PC-3 (cell line): ENCODE measurements at regions not wholly inside any gene's neighbourhood (a gene's known extent, or its start where the extent isn't known, plus 50 kb on each side); places are given as distances from the start of the nearest gene placed in this dataset.

ENCODE experiments used
- ATAC-seq: fragments of 200-7000 bp; cut with Tn5 transposase; 2 replicates; pipeline ENCODE4 v1.9.1; 2020; ENCODE audit warnings: mild to moderate bottlenecking, moderate library complexity
- BruUV-seq: library from RNA; stranded (reverse); fragments of 400-500 nt; replicated peaks from 2 replicates; lab custom pipeline; 2021; lab: Mats Ljungman, UMichigan
- CTCF ChIA-PET: fragments of 300-600 bp; sonication (Branson Sonifier 250); formaldehyde crosslinking; loops from one replicate; lab custom pipeline; 2022; ENCODE audit warnings: antibody characterized with exemption; lab: Charles Lee
- POLR2A ChIA-PET: fragments of 300-600 bp; sonication (Branson Sonifier 250); formaldehyde crosslinking; loops from one replicate; lab custom pipeline; 2022; ENCODE audit warnings: antibody characterized with exemption; ENCODE audit not compliant: unreplicated experiment; lab: Charles Lee
- DNase-seq: peaks from one replicate; pipeline ENCODE4 v3.0.0-alpha.2; 2015
- H2AFZ ChIP-seq: fragments of 300-600 bp; sonication (generic); 2 replicates; pipeline ENCODE4 v1.6.0; 2016; ENCODE audit warnings: antibody characterized with exemption, low read length
- H3F3A ChIP-seq: fragments of 300-600 bp; sonication (generic); one replicate; pipeline ENCODE4 v1.6.0; 2017; ENCODE audit warnings: antibody characterized with exemption, low read length, control low read depth, mild to moderate bottlenecking; ENCODE audit not compliant: unreplicated experiment
- H3K27ac ChIP-seq: fragments of 300-600 bp; sonication (generic); 2 replicates; pipeline ENCODE4 v1.5.1; 2016; ENCODE audit warnings: mild to moderate bottlenecking, low read length
- H3K27me3 ChIP-seq: fragments of 300-600 bp; sonication (generic); 2 replicates; pipeline ENCODE4 v1.6.1; 2016; ENCODE audit warnings: low read length, mixed read lengths
- H3K36me3 ChIP-seq: fragments of 300-600 bp; sonication (generic); 2 replicates; pipeline ENCODE4 v1.6.1; 2016; ENCODE audit warnings: low read depth, mixed run types, low read length, mixed read lengths
- H3K4me1 ChIP-seq: fragments of 300-600 bp; sonication (generic); 2 replicates; pipeline ENCODE4 v1.5.1; 2016; ENCODE audit warnings: low read length; ENCODE audit not compliant: insufficient read depth
- H3K4me2 ChIP-seq: fragments of 300-600 bp; sonication (generic); 2 replicates; pipeline ENCODE4 v1.6.0; 2016; ENCODE audit warnings: low read length
- H3K4me3 ChIP-seq: fragments of 300-600 bp; sonication (generic); 2 replicates; pipeline ENCODE4 v1.5.1; 2016; ENCODE audit warnings: mild to moderate bottlenecking, low read length, mixed read lengths
- H3K79me2 ChIP-seq: fragments of 300-600 bp; sonication (generic); 2 replicates; pipeline ENCODE4 v1.6.1; 2017; ENCODE audit warnings: low read length, mixed read lengths
- H3K9ac ChIP-seq: fragments of 300-600 bp; sonication (generic); 2 replicates; pipeline ENCODE4 v1.6.0; 2016; ENCODE audit warnings: mild to moderate bottlenecking, low read length
- H3K9me2 ChIP-seq: fragments of 300-600 bp; sonication (generic); replicated peaks from 2 replicates; pipeline ENCODE4 v1.6.1; 2016; ENCODE audit warnings: mixed run types, low read length, mixed read lengths
- H3K9me3 ChIP-seq: fragments of 300-600 bp; sonication (generic); 2 replicates; pipeline ENCODE4 v1.6.1; 2016; ENCODE audit warnings: low read length, mixed read lengths
- H4K20me1 ChIP-seq: fragments of 300-600 bp; sonication (generic); 2 replicates; pipeline ENCODE4 v1.6.1; 2016; ENCODE audit warnings: low read length, mixed read lengths
- CTCF ChIP-seq: fragments of 300-600 bp; sonication (generic); conservative IDR thresholded peaks from 2 replicates; pipeline ENCODE4 v1.5.1; 2017; ENCODE audit warnings: antibody characterized with exemption, low read depth, mild to moderate bottlenecking, low read length
- EZH2 ChIP-seq: fragments of 300-600 bp; sonication (generic); IDR thresholded peaks from one replicate; pipeline ENCODE4 v1.6.1; 2017; ENCODE audit warnings: antibody characterized with exemption, mild to moderate bottlenecking, low read length; ENCODE audit not compliant: unreplicated experiment
- EZH2phosphoT487 ChIP-seq: fragments of 300-600 bp; sonication (generic); IDR thresholded peaks from 2 replicates; pipeline ENCODE4 v1.6.1; 2018; ENCODE audit warnings: mild to moderate bottlenecking, antibody characterized with exemption, low read length, borderline replicate concordance
- intact Hi-C: fragments of 100-400 bp; cut with micrococcal nuclease; formaldehyde crosslinking; loops from 2 replicates; pipeline ENCODE4 v1.9.0; 2023

GRCh38 chr6:44772838-44773237 lies 385.3 kb downstream of the CDC5L start:
- TF ChIP-seq EZH2 (no peak), CTCF (no peak), EZH2phosphoT487 (no peak)
- BruUV-seq: no TSS peak
- Histone ChIP-seq H3K4me1 (no peaks in the 10 kb centered on the region), H3K27ac (no peak overlapping the region), H3K9me2 (no peaks in the 10 kb centered on the region), H3K4me2 (no peak overlapping the region), H3K36me3 (no peaks in the 10 kb centered on the region), H4K20me1 (no peaks in the 10 kb centered on the region), H3F3A (no peaks in the 10 kb centered on the region), H3K4me3 (no peak overlapping the region), H3K9me3 (no peaks in the 10 kb centered on the region), H3K79me2 (no peaks in the 10 kb centered on the region), H3K27me3 (peaks cover 17% of the 10 kb centered on the region; the same call in 1 of the 2 replicates), H2AFZ (no peak overlapping the region), H3K9ac (no peak overlapping the region)
- ChIA-PET POLR2A (no interaction called here), CTCF (interaction anchor here (0.7 kb wide), 1 partner anchor 1150 kb away, joined by 5 read pairs; no protein-coding TSS in a partner anchor)
- intact Hi-C loops: no loop called here
- ATAC-seq (no peak), DNase-seq (no peak)

GRCh38 chr6:44775121-44775520 lies 387.6 kb downstream of the CDC5L start:
- Histone ChIP-seq H3K27ac (no peak overlapping the region), H3K4me1 (no peaks in the 10 kb centered on the region), H3K4me2 (no peak overlapping the region), H4K20me1 (no peaks in the 10 kb centered on the region), H3K9me2 (no peaks in the 10 kb centered on the region), H3K27me3 (peaks cover 13% of the 10 kb centered on the region; the same call in 1 of the 2 replicates), H3K9ac (no peak overlapping the region), H3K36me3 (no peaks in the 10 kb centered on the region), H3K79me2 (no peaks in the 10 kb centered on the region), H3F3A (no peaks in the 10 kb centered on the region), H3K4me3 (no peak overlapping the region), H3K9me3 (no peaks in the 10 kb centered on the region), H2AFZ (no peak overlapping the region)
- POLR2A ChIA-PET: no interaction called here
- TF ChIP-seq EZH2: no peak
- TF ChIP-seq EZH2phosphoT487: no peak
- no peak for TF ChIP-seq CTCF
- intact Hi-C loops: no loop called here
- no TSS peak for BruUV-seq
- CTCF ChIA-PET: no interaction called here
- ATAC-seq (no peak), DNase-seq (no peak)

- no peak for DNase-seq
- H2AFZ ChIP-seq: no peak overlapping the region
- no peaks in the 10 kb centered on the region for H3K9me2 ChIP-seq
- no peaks in the 10 kb centered on the region for H3K4me1 ChIP-seq
- ChIA-PET POLR2A (no interaction called here), CTCF (no interaction called here)
- no peaks in the 10 kb centered on the region for H3K79me2 ChIP-seq
- no peak overlapping the region for H3K27ac ChIP-seq
- TF ChIP-seq CTCF: no peak
- TF ChIP-seq EZH2: no peak
- TF ChIP-seq EZH2phosphoT487: no peak
- no peaks in the 10 kb centered on the region for H3K36me3 ChIP-seq
- no peak overlapping the region for H3K9ac ChIP-seq
- ATAC-seq: no peak
- peaks cover 13% of the 10 kb centered on the region; the same call in 1 of the 2 replicates for H3K27me3 ChIP-seq
- H3K4me3 ChIP-seq: no peak overlapping the region
- H3F3A ChIP-seq: no peaks in the 10 kb centered on the region
- no peaks in the 10 kb centered on the region for H3K9me3 ChIP-seq
- intact Hi-C loops: no loop called here
- no peak overlapping the region for H3K4me2 ChIP-seq
- H4K20me1 ChIP-seq: no peaks in the 10 kb centered on the region
- BruUV-seq: no TSS peak
Observed at GRCh38 chr6:44776344-44776743, 388.8 kb downstream of the CDC5L start.
